ENCODE measurements at regions not wholly inside any gene's neighbourhood (a gene's known extent, or its start where the extent isn't known, plus 50 kb on each side); places are given as distances from the start of the nearest gene placed in this dataset.

DNA sequence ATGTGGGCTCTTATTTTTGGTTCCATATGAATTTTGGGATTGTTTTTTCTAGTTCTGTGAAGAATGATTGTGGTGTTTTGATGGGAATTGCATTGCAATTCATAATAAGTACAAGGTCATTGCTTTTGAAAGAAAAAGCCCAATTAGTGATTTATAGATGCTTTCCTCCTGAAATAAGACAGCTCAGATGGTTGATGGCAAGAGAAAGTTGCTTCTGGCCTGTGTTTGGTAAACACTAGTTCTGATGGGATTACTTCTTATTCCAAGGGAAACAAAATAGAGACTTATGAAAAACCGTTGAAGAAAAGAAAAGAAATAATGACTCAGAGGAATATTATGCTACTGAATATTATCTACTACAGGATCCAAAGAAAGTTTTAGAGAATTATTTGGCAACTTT lies 144.9 kb downstream of the SPANXA1 start:
- H3K9ac ChIP-seq (replicated peaks; ENCODE audit: extremely low read depth, insufficient read depth, low read length): no peak overlapping the region
- H3K79me2 ChIP-seq (ENCODE audit: control insufficient read depth, insufficient read depth, low read length): no peaks in the 10 kb centered on the region
- H3K4me3 ChIP-seq (replicated peaks in 1 of 3; ENCODE audit: insufficient read depth in 1 of 3, low read depth in 1 of 3, low read length in 3 of 3): no peak overlapping the region
- no peak for DNase-seq (ENCODE audit: low read depth, low spot score)
- H4K20me1 ChIP-seq (replicated peaks; ENCODE audit: control insufficient read depth, extremely low read depth, insufficient read depth, low read length): no peaks in the 10 kb centered on the region
- no peaks in the 10 kb centered on the region for H3K36me3 ChIP-seq (ENCODE audit: control insufficient read depth in 2 of 2, extremely low read depth in 1 of 2, insufficient read depth in 2 of 2, low read length in 2 of 2)
- H3K27ac ChIP-seq (ENCODE audit: insufficient read depth, low read depth, low read length): no peak overlapping the region
- intact Hi-C loops (cut with micrococcal nuclease) (no loop called here), dilution Hi-C loops (cut with MboI; ENCODE audit: extremely low pct_ligation_motif_present, low sequenced_read_pairs) (no loop called here)
- BruUV-seq (replicated peaks): no TSS peak
- ChIA-PET CTCF (no interaction called here), POLR2A (no interaction called here)
- FAIRE-seq: no peak
- H3K9me1 ChIP-seq (replicated peaks; ENCODE audit: control insufficient read depth, extremely low read depth, insufficient read depth, low read length): no peaks in the 10 kb centered on the region
- H3K4me1 ChIP-seq (ENCODE audit: control insufficient read depth, extremely low read depth, insufficient read depth, low read length): no peaks in the 10 kb centered on the region
- no peaks in the 10 kb centered on the region for H3K27me3 ChIP-seq (ENCODE audit: control insufficient read depth in 2 of 2, insufficient read depth in 2 of 2, low read length in 2 of 2)
- H2AFZ ChIP-seq (ENCODE audit: low read depth, low read length): no peak overlapping the region
- no peaks in the 10 kb centered on the region for H3K9me3 ChIP-seq (replicated peaks; ENCODE audit: control insufficient read depth, insufficient read depth, low read length)
- TF ChIP-seq JUN (IDR thresholded peaks at IDR 0.05; ENCODE audit: borderline replicate concordance, insufficient read depth, insufficient read length, low read depth): no peak
- TF ChIP-seq POLR2AphosphoS5 (IDR thresholded peaks at IDR 0.05; ENCODE audit: insufficient read depth, low read depth, low read length): no peak
- no peak for TF ChIP-seq POLR2A (IDR thresholded peaks at IDR 0.05; ENCODE audit: low read depth, low read length)
- no peak for TF ChIP-seq GATA2 (IDR thresholded peaks at IDR 0.05; ENCODE audit: insufficient read depth, insufficient read length, low read depth, low read length)
- TF ChIP-seq FOS (IDR thresholded peaks at IDR 0.05; ENCODE audit: borderline replicate concordance, insufficient read depth, low read length): no peak
- no peak for TF ChIP-seq MYC (IDR thresholded peaks at IDR 0.05; ENCODE audit: low read depth, low read length)
- TF ChIP-seq, protein P1, sequence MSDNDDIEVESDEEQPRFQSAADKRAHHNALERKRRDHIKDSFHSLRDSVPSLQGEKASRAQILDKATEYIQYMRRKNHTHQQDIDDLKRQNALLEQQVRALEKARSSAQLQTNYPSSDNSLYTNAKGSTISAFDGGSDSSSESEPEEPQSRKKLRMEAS (IDR thresholded peaks at IDR 0.05; ENCODE audit: insufficient read depth, insufficient read length): no peak
- TF ChIP-seq, protein P2, sequence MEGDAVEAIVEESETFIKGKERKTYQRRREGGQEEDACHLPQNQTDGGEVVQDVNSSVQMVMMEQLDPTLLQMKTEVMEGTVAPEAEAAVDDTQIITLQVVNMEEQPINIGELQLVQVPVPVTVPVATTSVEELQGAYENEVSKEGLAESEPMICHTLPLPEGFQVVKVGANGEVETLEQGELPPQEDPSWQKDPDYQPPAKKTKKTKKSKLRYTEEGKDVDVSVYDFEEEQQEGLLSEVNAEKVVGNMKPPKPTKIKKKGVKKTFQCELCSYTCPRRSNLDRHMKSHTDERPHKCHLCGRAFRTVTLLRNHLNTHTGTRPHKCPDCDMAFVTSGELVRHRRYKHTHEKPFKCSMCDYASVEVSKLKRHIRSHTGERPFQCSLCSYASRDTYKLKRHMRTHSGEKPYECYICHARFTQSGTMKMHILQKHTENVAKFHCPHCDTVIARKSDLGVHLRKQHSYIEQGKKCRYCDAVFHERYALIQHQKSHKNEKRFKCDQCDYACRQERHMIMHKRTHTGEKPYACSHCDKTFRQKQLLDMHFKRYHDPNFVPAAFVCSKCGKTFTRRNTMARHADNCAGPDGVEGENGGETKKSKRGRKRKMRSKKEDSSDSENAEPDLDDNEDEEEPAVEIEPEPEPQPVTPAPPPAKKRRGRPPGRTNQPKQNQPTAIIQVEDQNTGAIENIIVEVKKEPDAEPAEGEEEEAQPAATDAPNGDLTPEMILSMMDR (IDR thresholded peaks at IDR 0.05; ENCODE audit: extremely low read depth in 1 of 2, insufficient read depth in 1 of 2, low read depth in 1 of 2, low read length in 2 of 2): no peak
- no peak for TF ChIP-seq EZH2 (IDR thresholded peaks at IDR 0.05; ENCODE audit: borderline replicate concordance, low read depth, low read length, severe bottlenecking)
- H3K4me2 ChIP-seq (ENCODE audit: insufficient read depth, low read length): no peak overlapping the region

All from endothelial cell of umbilical vein (primary cell).